Activated effector memory CD4-positive, alpha-beta T cell treated with Interleukin-2 at 50 U/mL for 16 hours (primary cell): ENCODE measurements at regions not wholly inside any gene's neighbourhood (a gene's known extent, or its start where the extent isn't known, plus 50 kb on each side); places are given as distances from the start of the nearest gene placed in this dataset.

ENCODE experiments used
- DNase-seq: peaks from one replicate; pipeline ENCODE4 v3.0.0-alpha.2; 2020

DNA sequence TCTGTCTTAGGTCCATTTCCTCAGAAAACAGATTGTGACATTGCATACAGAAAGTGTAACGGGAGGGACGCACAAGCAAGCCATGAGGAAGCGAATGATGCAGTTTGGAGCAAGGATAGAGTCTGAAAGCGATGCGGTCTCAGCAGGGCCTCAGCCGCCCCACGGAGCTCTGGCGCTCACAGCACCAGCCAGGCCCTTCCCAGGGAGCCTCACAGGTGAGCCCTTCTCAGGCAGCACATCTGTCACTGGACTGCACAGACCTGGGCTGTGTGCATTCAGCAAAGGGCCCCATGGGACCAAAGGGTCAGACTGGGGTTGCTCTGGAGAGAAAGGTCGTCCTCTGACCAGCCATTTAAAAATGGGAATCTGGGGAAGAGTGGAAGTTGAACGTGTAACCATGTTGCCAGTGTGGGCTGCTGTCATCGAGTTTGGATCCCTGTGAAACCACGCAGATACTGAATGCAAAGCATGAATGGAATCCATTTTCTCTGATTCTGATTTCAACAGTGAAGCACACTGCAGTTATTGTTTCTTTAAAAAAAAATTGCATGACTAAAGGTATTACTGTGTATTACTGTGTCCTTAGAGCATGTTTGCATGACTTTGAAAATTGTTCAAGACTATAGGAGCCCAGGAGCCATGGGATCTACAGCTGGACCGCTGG is 350.0 kb upstream of the AKR1E2 start:
- DNase-seq: no peak

DNA sequence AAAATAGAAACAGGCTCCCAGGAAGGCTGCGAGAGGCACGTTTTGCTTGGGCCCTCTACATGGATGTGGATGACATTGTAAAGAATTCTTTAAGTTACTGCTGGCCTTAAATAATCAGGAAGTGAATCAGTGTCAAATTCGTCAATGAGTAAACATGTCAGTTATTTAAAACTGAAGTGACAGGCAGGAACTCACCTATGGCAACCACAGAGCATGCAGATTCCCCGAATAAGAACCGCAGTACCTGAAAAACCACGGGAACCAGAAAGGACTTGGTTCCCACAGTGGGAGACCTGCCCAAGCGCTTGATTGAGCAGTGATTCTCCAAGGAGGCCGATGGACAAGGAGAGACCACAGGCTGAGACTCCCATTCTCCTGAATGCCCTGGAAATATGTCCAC is 351.2 kb upstream of the AKR1E2 start:
- DNase-seq: no peak

DNA sequence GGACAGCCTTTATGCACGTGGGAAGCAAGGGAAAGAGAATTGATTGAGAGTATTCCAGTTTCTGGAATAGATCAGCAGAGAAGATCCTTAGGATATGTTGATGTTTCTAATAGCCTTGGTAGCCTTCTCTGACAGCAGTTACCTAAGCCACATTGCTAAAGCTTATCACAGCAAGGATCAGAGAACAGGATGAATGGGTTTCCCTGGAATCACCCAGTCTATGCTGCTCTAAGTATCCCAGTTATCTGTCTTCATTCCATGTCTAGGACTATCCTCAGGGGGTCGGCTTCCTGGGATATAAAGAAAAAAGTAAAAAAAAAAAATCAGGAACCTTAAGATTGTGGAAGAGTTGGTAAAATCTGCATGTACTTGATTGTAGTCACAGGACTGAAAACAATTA is 352.0 kb upstream of the AKR1E2 start:
- DNase-seq: no peak

DNA sequence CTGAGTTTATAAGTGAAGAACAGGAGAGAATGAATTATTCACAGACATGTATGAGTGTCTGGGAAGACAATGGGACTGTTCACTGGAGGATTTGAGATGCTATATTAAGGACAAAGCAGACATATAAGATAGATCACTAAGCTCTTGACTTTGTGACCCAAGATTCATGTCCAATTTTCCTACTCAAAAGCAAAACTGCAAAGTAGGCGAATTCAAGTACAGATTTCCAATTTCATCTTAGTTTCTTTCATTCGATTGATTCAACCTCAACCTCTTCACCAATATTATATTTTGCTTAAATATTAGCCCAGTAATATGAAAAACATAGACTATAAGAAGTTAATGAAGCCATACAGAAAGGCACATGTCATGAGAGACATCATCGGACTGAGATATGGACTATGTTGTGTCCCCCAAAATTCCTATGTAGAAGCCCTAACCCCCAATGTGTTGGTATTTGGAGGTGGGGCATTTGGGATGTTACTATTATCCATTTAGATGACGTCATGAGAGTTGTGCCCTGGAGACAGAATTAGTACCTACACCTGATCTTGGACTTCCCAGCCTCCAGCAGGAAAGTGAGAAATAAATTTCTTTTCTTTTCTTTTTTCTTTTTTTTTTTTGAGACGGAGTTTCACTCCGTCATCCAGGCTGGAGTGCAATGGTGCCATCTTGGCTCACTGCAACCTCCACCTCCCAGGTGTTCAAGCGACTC is 353.7 kb upstream of the AKR1E2 start:
- DNase-seq: no peak

DNA sequence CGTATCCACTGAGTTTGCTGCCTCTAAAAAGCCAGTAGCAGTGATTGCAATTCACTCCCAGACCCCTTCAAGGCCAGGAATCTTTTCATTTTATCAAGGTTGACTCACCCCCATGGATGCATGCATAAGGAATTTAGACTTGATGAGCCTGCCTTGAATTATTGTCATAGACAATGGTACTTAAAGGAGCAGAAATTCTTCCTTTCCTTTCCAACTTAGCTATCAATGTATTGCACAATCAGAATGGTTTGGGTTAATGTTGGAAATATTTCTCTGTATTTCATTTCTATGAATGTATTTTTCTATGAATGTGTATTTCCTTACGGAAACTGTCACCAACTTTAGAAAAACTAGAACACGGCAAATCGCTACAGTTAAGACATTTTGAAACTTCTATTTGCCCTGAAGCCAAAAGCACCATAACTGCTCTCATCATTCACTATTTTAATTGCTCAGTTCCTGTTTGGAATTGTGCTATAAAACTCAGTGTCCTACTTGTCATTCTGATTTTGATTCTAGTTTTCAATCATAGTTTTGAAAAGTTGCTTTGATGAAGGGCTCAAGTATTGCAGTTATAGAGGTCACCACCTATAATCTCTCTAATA is 355.7 kb upstream of the AKR1E2 start:
- no peak for DNase-seq

DNA sequence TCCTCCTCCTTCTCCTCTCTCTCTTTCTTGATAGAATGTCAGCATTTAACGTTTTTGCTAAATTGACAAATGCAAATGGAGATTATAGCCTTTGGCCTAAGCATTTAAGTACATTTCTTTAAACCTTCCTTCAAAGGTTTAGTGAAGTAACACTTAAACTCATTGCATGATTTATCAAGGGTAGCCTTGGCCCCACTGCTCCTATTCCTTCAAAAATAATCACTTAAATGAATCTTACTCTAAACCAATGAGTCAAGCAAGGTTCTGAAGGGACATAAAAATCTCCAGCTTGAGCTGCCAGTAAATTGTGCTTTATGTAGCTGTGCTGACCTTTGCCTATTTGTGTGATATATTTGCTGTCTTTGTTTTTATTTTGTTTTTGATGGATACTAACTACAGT is 358.5 kb upstream of the AKR1E2 start:
- DNase-seq: no peak

DNA sequence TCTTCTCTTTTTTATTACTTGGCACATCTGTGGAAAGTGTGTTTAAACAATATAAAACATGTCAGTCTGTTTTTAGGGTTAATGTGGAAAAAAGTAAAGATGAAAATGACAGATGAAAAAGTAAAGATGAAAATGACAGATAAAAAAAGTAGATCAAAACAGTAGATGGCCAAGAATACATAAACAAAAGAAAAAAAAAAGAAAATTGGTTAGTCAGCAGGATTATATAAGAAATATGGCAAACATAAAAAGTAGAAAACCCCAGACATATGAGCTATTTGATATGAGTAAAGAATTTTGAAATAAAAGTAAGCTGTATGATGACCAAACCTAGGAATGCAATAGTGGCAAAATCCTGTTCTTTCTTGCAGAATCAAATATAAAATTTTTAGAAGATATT is 365.7 kb upstream of the AKR1E2 start:
- no peak for DNase-seq

DNA sequence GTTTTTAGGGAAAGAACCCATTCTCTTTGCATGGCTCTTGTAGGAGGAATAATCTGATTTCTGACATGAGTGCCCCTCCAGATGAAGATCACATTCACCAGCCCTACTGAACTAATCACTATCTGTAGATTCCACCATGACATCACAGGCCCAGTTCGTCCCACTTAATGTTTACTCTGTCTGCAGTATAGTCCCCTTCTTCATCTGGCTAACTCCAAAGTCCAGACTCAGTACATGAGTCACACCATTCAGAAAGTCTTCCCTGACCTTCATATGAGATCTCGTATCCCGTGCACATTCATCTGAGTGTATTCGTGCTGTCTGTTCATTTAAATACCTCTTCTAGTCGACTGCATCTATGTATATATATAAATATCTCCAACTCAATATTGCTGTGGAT is 366.5 kb upstream of the AKR1E2 start:
- DNase-seq: no peak

DNA sequence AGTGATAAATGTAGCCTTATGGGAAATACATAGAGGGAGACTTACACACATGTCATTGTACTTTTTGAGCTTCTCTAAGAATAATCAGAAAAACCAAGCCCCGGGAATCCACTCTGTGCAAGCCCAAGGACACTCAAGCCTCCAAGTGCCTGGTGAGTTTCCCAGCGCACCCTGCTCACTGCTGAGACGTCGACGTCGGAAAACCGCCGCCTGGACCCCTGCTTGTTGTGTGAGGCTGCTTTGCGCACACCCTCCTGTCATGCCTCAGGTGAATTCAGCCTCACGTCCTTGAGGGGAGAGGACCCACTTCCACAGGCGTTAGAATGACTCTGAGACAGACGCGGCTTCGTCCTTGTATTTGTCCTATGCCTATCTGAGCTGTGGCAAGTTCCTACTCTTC is 368.4 kb upstream of the AKR1E2 start:
- DNase-seq: no peak

DNA sequence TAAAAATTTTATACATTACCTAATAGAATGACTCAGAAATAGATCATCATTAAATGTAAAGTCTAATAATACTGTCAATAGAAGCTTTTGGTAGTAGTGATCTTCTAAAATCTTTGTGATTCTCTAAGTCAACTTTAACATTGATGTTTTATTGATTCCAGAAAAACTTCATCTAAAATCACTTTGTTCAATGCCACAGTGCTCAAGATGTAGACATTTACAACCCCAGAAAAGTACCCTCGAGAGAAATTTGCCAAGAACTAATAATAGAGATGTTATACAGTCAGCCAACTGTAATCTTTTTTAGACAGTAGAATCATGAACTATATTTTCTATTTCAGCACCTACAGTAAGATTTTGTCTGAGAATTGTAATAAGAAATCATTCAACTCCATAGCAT is 369.2 kb upstream of the AKR1E2 start:
- no peak for DNase-seq

DNA sequence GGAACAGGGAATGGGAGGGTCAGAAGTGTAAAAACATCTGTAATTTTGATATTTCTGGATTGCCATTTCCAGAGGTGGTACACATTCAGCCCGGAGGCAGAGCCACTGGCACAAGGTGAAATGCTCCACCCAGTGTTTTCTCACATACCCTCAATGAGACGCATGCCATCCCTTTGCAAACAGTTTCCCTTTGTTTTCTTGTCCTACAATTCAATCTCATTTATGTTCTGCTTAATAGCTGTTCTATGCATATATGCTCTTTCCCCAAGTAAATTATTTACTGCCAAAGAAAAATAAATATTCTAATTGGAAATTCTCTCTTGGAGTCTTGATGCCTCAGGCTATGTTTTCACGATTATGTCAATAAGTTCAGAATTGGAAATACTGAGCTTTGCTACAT is 369.7 kb upstream of the AKR1E2 start:
- DNase-seq: no peak

DNA sequence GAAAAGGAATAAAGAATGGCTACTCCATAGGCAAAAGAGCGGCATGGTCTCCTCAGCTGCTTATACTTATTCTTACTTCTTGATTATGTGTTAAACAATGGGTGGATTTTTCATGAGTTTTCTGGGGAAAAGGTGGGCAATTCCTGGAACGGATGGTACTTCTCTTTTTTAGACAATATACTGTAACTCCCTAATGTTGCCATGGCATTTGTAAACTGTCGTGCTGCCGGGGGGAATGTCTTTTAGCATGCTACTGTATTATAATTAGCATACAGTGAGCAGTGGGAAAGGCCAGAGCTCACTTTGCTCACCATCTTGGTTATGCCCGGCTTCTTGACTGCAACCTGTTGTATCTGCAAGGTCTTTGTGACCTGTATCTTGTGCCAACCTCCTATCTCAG is 372.1 kb upstream of the AKR1E2 start:
- DNase-seq: no peak

DNA sequence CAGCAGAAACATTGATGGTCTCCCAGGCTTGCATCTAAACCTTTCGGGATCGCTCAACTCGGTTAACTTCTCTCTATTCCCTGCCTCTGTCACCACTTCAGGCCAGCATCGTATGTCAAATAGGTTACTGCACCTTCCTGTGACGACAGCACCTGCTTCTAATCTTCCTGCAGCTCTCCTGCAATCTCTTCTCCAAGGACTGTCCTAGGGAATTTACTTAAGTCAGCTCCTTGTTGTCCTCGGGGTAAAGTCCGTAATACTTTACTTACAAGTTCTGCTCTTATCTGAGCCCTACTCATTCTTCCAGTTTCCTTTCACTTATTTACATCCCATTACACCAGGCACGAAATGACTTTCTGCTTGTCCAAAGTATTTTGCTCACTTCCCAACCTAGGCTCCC is 372.7 kb upstream of the AKR1E2 start:
- DNase-seq: no peak

DNA sequence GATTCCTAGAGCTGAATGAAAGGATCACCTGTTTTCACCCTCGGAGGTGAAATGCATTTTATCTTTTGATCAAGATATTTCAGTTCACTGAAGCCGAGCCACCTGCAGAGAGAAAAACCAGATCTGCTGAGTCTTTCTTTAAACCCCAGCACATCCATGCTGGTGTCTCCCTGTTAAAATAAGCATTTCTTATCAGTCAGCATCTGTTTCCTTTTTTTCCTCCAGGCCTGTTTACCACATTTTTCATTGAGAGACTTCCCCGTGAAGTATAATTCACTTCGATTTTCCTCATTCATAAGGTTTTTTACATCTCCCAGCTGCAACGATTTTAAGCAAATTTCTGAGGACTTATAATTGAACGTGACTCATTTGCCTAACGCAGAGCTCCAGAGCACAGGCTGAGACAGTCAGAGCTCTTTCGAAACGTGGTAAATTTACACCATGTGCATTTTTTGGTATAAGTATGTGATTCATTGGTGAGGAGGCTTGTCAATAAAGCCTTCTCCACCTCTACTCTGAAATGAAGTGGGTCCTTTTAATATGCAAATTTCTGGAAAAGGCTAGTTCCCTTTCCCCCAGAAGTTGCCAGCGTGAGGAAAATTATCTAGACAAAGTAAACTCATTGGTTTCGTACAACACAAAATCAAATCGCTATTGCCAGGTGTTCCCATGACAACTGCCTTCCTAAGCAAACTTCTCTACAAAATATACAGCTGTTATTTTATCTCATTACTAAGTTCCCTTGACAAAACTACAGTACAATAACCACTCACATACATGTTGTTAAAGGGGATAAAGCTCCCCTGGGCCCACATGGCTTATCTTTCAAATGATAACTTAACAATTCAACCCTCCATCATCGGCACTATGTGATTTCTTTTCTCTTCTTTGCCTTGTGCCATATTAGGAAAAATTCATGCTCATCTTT is 374.8 kb upstream of the AKR1E2 start:
- DNase-seq: no peak

DNA sequence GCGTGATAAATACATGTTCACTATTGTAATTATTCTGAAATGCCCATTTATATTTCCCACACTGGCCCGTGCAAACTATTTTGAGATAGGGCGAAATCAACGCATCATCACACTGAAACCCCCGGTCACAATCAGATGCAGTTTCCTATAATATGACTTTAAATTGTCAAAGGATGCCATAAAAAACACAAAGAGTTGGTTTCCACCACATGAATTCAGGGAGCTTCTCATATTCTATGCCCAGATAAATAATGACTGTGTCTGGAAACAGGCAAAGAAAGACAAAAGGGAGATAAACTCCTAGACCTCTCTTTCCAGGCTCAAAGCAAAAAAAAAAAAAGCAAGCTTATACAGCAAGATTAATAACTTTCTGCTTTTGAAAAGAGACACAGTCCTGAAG is 375.8 kb upstream of the AKR1E2 start:
- DNase-seq: no peak

DNA sequence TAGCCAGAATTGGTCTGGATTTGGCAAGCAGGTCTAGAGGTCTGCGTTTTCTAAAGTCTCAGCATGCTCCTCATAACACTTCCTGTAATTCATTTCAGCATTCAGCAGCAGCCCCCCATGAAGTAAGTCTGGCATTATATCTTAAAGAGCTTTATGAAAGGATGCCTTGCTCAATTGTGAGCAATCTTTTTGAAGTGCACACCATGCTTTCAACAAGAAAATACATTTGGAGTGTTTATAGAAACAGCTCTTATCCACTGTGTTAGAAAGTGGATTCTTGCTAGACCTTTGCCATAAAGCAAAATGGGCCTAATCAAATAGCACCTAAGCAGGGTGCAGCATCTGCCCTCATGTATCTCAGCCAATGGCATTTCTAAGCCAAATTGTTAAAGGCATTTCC is 378.0 kb upstream of the AKR1E2 start:
- no peak for DNase-seq

DNA sequence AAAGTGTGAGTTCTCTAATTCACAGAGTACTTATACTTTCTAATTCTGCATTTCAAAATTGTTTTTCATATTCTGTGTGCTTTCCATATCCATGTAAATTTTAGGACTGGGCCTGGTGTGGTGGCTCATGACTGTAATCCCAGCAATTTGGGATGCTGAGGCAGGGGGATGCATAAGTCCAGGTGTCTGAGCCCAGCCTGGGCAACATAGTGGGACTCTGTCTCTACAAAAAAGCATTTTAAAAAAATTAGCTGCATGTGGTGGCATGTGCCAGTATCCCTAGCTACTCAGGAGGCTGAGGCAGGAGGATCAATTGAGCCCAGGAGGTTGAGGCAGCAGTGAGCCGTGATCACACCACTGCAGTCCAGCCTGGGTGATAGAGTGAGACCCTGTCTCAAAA is 382.6 kb upstream of the AKR1E2 start:
- DNase-seq: no peak

DNA sequence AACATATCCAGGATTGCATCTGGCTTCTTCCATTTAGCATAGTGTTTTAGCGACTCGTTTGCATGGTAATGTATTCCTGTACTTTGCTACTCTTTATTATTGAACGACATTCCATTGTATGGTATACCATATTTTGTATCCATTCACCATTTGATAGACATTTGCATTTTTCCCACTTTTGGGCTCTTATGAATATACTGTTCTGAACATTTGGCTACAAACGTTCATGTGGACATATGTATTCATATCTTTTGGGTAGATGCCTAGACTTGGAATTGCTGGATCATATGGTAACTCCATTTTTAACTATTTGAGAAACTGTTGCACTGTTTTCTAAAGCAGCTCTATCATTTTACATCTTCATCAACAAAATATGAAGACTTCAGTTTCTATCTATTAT is 383.7 kb upstream of the AKR1E2 start:
- no peak for DNase-seq

DNA sequence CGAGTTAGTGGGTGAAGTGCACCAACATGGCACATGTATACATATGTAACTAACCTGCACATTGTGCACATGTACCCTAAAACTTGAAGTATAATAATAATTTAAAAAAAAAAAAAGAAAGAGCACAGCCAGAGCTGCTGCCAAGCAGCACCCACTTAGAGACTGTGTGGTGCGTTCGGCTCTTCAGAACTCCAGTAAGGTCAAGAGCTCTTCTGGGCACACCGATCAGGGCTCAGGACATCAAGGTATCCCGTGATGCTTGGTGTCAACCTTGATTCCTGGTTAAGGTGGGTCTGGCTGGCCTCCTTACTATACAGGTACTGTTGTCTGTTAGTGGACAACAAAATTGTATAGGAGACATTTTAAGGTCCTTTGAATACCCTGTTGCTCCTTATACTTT is 385.7 kb upstream of the AKR1E2 start:
- no peak for DNase-seq

DNA sequence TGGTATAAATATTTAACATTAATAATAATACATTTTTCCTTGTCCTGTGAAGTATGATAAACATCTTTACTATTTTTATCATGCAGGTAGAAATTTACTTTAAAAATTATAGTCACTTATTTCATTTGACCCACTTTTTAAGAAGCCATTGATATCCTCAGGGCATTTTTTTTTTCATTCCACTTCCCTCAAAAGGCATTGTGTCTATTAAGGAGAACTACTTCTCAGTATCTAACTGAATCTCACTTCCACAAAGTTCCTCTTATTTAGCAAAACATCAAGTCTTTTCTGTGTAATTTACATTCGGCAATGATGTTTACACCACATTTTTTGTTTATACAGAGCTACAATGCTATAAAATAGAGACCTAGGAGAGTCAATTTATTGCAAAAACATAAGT is 388.2 kb upstream of the AKR1E2 start:
- no peak for DNase-seq

DNA sequence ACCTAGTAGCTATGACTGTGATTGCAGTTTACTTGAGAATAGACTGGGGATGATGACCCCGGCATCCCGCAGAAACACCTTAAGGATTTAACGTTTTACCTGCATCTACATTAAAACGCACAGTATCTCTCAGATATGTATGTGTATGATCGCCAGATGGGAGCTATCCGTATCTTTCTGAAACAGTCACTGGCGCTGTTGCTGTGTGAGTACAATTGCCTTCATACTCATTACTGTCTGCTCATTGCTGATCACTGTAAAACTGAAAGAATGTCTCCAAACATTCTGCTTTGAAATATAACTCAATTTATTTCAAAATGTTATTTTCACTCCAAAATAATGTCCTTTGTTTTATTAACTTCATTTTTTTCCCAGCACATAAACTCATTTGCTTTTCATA is 388.9 kb upstream of the AKR1E2 start:
- DNase-seq: no peak

DNA sequence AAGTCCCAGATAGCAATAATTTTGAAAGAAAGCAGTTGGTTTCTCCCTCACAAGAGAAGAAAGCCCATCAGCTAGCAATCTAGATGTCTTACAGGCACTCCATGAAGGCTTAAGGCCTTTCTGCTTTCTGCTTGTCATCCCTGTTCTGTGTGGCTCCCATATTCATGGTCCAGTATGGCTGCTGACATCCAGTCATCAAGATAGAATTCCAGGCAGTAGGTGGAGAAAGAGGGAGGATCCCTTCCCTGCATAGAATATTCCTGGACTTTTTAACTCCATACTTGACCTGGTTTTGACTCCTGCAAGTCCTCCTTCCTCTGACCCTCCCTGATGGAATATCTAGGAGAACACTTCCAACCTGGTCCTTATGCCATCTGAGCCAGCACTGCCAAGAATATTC is 389.9 kb upstream of the AKR1E2 start:
- DNase-seq: no peak

DNA sequence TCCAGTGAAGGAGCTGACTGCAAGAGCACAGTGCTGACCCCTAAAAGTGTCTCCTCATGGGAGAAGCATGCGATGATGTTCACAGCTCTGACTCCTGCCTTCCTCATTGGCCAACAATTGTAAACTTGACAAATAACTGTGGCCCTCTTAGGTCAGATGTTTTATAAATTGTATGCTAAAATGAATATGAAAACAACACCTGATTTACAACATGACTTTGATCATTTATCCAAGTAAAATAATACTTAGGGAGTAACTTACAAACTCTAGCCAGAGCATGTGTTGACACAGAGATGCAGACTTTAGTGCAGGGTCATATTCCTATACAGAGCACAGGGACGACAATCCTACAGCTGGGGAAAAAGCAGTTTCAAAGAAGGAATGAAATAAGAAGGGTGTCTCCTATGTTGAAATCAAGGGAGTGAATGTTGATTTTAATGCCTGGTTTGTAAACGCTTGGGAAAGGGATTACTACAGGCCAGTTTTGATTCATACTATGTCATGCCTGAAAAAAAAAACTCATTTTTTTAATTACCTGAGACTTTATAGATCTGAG is 391.4 kb upstream of the AKR1E2 start:
- no peak for DNase-seq
